ENCODE measurements at regions not wholly inside any gene's neighbourhood (a gene's known extent, or its start where the extent isn't known, plus 50 kb on each side); places are given as distances from the start of the nearest gene placed in this dataset.
"Not testable (repeated sequence)": the region's sequence is repeated elsewhere in the genome, so short reads cannot be mapped to it uniquely, and the experiment has no call there.

DNA sequence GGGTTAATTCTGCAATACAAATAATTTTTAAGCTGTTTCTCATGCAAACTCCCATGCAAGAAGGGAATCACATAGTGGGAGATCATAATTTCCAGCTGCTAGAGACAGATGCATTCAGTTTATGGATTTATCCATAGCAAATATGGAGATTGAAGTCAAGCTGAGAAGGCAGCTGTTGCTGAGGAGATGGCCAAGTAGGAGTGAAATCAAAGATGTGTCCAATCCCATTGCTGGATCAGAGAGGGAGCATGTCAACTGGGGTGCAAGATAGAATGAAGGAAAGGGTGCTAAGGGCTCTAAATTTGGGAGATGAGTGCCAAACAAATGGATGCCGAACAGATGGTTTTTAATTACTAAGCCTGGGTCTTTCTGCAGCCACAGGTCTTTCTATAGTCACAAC lies 504.5 kb downstream of the NFIB start:
- no peak for DNase-seq

GRCh38 chr9:13807118-13807517 lies 506.8 kb downstream of the NFIB start:
- no peak for DNase-seq

DNA sequence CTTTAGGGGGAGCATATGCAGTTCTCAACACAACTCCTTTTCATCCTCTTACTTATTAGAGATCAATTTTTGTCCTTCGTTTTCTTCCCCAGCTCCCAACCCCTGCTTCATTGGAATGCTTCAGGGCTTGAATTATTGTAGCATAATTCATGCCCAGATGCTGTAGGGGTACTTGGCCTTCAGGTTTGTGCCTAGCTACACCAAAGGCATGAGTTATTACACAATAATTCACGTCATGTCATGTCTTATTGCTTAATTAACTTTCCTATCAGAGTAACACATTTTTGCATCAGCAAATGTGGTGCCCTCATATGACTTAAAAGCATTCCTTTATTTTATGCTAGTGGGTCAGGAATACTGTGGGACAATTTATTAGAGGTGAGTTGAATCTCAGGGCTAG lies 507.2 kb downstream of the NFIB start:
- no peak for DNase-seq

GRCh38 chr9:13805546-13805945 lies 508.4 kb downstream of the NFIB start:
- DNase-seq = no peak

DNA sequence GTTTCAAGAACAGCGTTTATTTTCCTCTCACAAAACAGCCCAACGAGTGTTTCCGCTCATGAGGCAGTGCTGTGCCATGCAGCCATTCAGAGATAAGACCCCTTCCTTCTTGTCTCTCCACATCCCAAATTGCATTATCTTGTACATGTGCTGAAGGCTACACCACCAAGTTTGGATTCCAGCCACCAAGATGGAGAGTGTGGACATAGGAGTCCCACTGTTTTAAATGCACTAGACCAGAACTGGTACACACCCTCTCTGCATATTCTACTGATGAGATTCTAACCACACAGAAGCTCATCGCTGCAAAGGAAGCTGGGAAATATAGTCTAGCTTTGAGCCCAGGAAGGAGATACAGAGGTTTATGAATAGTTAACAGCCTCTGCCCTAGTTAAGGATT lies 509.4 kb downstream of the NFIB start:
- no peak for DNase-seq

GRCh38 chr9:13800776-13801175 lies 513.2 kb downstream of the NFIB start:
- no peak for DNase-seq

GRCh38 chr9:13797701-13798100 lies 516.2 kb downstream of the NFIB start:
- DNase-seq = not testable (repeated sequence)

GRCh38 chr9:13791816-13792215 lies 512.3 kb upstream of the MPDZ start:
- DNase-seq = no peak

GRCh38 chr9:13790055-13790454 lies 510.6 kb upstream of the MPDZ start:
- no peak for DNase-seq

DNA sequence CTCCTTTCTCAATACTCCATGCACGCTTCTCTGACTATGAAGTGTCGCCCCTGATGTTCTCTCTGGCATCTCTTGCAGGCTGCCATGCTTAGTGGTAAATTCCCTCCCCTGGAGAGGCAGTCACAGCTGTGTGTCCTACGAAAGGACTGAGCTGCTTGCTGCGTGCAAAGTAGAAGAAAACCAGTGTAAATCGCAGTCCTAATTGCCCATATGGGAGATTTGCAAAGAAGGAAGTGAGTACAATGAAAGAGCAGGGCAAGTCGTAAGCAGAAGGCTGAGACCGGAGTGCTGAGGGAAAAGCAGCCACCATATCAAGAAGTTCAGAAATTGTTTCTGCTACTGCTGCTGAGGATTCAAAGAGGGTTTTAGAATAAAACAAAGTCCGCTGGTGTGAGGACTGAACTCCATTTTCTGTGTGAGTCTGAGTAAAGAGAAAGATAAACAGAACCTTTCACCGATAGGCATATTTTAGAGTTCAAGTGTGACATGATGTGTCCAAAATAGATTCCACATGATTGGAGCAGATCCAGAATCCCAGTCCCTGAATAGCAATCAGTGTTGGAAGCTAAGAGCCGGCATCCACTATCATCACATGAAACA lies 507.8 kb upstream of the MPDZ start:
- no peak for DNase-seq

GRCh38 chr9:13786711-13787110 lies 507.2 kb upstream of the MPDZ start:
- DNase-seq = no peak

GRCh38 chr9:13786131-13786530 lies 506.6 kb upstream of the MPDZ start:
- no peak for DNase-seq

- no peak for DNase-seq
These were observed 499.6 kb upstream of the MPDZ start for GRCh38 chr9:13779106-13779505.

- DNase-seq = no peak
These were observed 499.1 kb upstream of the MPDZ start for GRCh38 chr9:13778631-13779030.

GRCh38 chr9:13770956-13771355 lies 491.5 kb upstream of the MPDZ start:
- no peak for DNase-seq

DNA sequence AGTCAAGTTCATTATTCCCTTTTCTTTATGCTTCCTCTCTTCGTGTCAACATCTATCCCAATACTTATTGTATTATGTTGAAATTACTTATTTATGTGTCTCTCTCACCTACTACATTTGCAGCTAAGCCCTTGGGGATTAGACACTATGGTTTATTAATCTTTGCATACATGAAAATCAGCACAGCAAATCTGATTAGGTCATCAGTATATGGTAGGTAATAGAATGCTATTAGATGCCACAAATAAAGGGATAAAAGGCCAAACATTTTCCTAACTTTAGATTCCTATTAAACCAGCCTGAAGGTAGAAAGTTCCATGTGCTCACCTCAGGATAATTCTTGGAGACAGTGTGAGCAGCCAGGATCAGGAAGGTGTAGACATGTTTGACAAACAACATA lies 490.1 kb upstream of the MPDZ start:
- DNase-seq = no peak

DNA sequence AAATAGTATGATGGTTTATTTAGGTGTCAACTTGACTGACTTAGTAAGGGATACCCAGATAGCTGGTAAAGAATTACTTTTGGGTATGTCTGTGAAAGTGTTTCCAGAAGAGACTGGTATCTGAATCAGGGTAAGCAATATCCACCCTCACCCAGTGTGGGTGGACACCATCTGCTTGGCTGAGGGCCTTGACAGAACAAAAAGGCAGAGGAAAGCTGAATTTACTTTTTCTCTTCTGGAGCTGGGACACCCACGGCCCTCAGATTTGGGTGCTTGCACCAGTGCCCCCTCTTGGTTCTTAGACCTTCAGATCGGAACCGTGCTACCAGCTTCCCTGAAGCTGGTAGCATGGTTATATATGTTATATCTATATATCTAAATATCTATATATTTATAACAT lies 489.5 kb upstream of the MPDZ start:
- no peak for DNase-seq

DNA sequence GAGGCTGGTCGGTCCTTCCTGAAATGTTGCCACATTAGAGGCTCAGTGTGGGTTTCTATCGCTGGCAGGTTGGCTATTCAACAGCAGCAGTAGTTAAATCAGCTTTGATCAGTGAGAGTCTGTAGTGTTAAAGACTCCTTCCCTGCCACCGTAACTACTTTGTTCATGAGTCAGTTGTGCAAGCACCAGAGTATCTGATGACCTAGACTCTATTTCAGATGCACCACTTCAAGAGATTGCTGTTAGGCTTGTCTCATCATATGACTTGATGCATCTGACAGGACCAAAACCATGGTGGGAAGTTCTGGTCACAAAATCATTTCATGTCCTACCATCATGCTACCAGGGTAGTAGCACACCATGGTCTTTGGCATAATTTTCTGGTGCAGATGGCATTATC lies 482.7 kb upstream of the MPDZ start:
- DNase-seq = no peak

- DNase-seq = no peak
These were observed 480.1 kb upstream of the MPDZ start for GRCh38 chr9:13759551-13759950.

- DNase-seq = no peak
These were observed 479.4 kb upstream of the MPDZ start for GRCh38 chr9:13758936-13759335.

DNA sequence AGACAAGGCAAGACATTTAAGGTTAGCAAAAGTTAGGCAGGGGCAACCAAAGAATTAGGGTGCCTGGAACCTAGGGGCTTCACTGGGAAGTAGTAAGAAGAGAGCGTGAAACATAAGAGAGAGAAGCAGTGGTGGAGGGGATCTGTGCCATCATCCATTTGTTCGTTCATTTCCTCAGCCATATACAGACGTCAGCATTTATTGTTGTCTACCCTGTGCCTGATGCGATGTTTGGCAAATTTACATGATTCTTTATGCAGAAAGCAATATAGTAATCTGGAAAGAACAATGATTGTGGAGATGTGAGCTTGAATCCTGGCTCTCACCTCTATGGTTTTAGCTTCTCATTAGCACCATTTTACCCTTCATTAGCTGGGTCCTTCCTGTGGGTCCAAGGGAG lies 477.5 kb upstream of the MPDZ start:
- DNase-seq = no peak

- no peak for DNase-seq
These were observed 476.1 kb upstream of the MPDZ start for GRCh38 chr9:13755551-13755950.

- no peak for DNase-seq
These were observed 471.1 kb upstream of the MPDZ start for GRCh38 chr9:13750639-13751038.

GRCh38 chr9:13750061-13750460 lies 470.6 kb upstream of the MPDZ start:
- DNase-seq = no peak

DNA sequence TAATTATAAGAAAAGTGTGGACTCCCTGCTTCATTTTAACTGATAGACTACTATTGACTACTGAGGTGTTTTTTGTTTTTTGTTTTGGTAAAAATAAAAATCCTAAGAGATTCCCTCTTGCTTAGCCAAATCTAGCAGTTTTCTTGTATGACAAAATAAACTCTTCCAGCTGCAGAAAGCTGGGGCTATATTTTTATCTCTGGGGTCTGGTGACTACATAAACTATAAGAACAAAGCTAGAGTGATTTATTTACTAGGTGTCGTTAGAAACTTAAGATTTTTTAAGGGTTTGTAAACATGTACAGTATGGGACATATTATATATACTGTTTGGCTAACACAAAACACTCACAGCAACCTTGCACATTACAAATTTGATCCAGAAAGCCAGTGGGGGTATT lies 467.4 kb upstream of the MPDZ start:
- DNase-seq = no peak

Measured in stimulated activated CD4-positive, alpha-beta T cell treated with anti-CD3 and anti-CD28 coated beads, Interleukin-15, amount 100 ng/mL, for 24 hours (primary cell).